Neural cell (in vitro differentiated cells): ENCODE measurements at regions not wholly inside any gene's neighbourhood (a gene's known extent, or its start where the extent isn't known, plus 50 kb on each side); places are given as distances from the start of the nearest gene placed in this dataset.
"Not testable (repeated sequence)": the region's sequence is repeated elsewhere in the genome, so short reads cannot be mapped to it uniquely, and the experiment has no call there.

ENCODE experiments used
- H2AFZ ChIP-seq: fragments of 200-600, 300-800 bp; sonication (generic), shearing (Covaris generic); 2 replicates; pipeline ENCODE4 v1.6.0; 2014; ENCODE audit warnings: low read depth, mild to moderate bottlenecking, antibody characterized with exemption, low read length, moderate library complexity
- H3F3A ChIP-seq: fragments of 200-600 bp; shearing (Covaris generic); 2 replicates; pipeline ENCODE4 v1.6.1; 2016; ENCODE audit warnings: mild to moderate bottlenecking, moderate library complexity, mixed read lengths, antibody characterized with exemption, low read length; ENCODE audit not compliant: insufficient read depth, poor library complexity, severe bottlenecking
- H3K27ac ChIP-seq: fragments of 200-600, 300-800 bp; sonication (generic), shearing (Covaris generic); 2 replicates; pipeline ENCODE4 v1.5.1; 2014; ENCODE audit warnings: mild to moderate bottlenecking, low read length, moderate library complexity
- H3K27me3 ChIP-seq: fragments of 300-800, 200-600 bp; sonication (generic), shearing (Covaris generic); 2 replicates; pipeline ENCODE4 v1.6.0; 2014; ENCODE audit warnings: mild to moderate bottlenecking, low read depth, low read length, moderate library complexity; ENCODE audit not compliant: insufficient read depth
- H3K36me3 ChIP-seq: fragments of 300-800, 200-600 bp; sonication (generic), shearing (Covaris generic); 2 replicates; pipeline ENCODE4 v1.5.1; 2014; ENCODE audit warnings: mild to moderate bottlenecking, antibody characterized with exemption, low read length, moderate library complexity; ENCODE audit not compliant: insufficient read depth
- H3K4me2 ChIP-seq: fragments of 300-800, 200-600 bp; sonication (generic), shearing (Covaris generic); 2 replicates; pipeline ENCODE4 v1.6.0; 2014; ENCODE audit warnings: mild to moderate bottlenecking, low read length
- H3K4me3 ChIP-seq: fragments of 300-800, 200-600 bp; sonication (generic), shearing (Covaris generic); 2 replicates; pipeline ENCODE4 v1.5.1; 2014; ENCODE audit warnings: mild to moderate bottlenecking, low read length, moderate library complexity
- H3K79me2 ChIP-seq: fragments of 200-600 bp; shearing (Covaris generic); replicated peaks from 2 replicates; pipeline ENCODE4 v1.6.0; 2014; ENCODE audit warnings: mild to moderate bottlenecking, low read length, moderate library complexity; ENCODE audit not compliant: insufficient read depth
- H3K9ac ChIP-seq: fragments of 300-800, 200-600 bp; sonication (generic), shearing (Covaris generic); 2 replicates; pipeline ENCODE4 v1.6.1; 2016; ENCODE audit warnings: mild to moderate bottlenecking, low read length, mixed read lengths
- H3K9me2 ChIP-seq: fragments of 200-600 bp; shearing (Covaris generic); 2 replicates; pipeline ENCODE4 v1.6.1; 2016; ENCODE audit warnings: mild to moderate bottlenecking, low read length, mixed read lengths; ENCODE audit not compliant: insufficient read depth
- H3K9me3 ChIP-seq: fragments of 200-600, 300-800 bp; sonication (generic), shearing (Covaris generic); 2 replicates; pipeline ENCODE4 v1.6.1; 2016; ENCODE audit warnings: mild to moderate bottlenecking, mixed run types, low read length, moderate library complexity, mixed read lengths
- H4K20me1 ChIP-seq: fragments of 200-600 bp; shearing (Covaris generic); 2 replicates; pipeline ENCODE4 v1.6.1; 2016; ENCODE audit warnings: mild to moderate bottlenecking, mixed run types; ENCODE audit not compliant: insufficient read depth
- EP300 ChIP-seq: fragments of 450-650 bp; conservative IDR thresholded peaks from 2 replicates; pipeline ENCODE4 v1.6.1; 2014; ENCODE audit warnings: antibody characterized with exemption, mild to moderate bottlenecking, moderate library complexity; ENCODE audit not compliant: poor library complexity, severe bottlenecking
- EZH2 ChIP-seq: fragments of 200-600, 300-800 bp; shearing (Covaris generic), sonication (generic); IDR thresholded peaks from 2 replicates; pipeline ENCODE4 v1.6.1; 2014; ENCODE audit warnings: antibody characterized with exemption, low read length, borderline replicate concordance, mild to moderate bottlenecking; ENCODE audit not compliant: insufficient read depth, poor library complexity, severe bottlenecking
- MXI1 ChIP-seq: fragments of 450-650 bp; conservative IDR thresholded peaks from 2 replicates; pipeline ENCODE4 v1.6.1; 2014; ENCODE audit warnings: antibody characterized with exemption, mild to moderate bottlenecking; ENCODE audit not compliant: poor library complexity, severe bottlenecking
- POLR2AphosphoS5 ChIP-seq: IDR thresholded peaks from 2 replicates; pipeline ENCODE4 v1.6.1; 2012
- RAD21 ChIP-seq: fragments of 450-650 bp; conservative IDR thresholded peaks from 2 replicates; pipeline ENCODE4 v1.6.1; 2014; ENCODE audit warnings: antibody characterized with exemption, mild to moderate bottlenecking, moderate library complexity
- SMC3 ChIP-seq: fragments of 450-650 bp; conservative IDR thresholded peaks from 2 replicates; pipeline ENCODE4 v1.6.1; 2014; ENCODE audit warnings: antibody characterized with exemption, mild to moderate bottlenecking, moderate library complexity; ENCODE audit not compliant: poor library complexity
- TAF1 ChIP-seq: IDR thresholded peaks from 2 replicates; pipeline ENCODE4 v1.6.1; 2012; ENCODE audit warnings: low read depth
- TF ChIP-seq, protein P1 (sequence below): fragments of 450-650 bp; IDR thresholded peaks from 2 replicates; pipeline ENCODE4 v1.5.1; 2014; ENCODE audit warnings: antibody characterized with exemption, mild to moderate bottlenecking, moderate library complexity; ENCODE audit not compliant: poor library complexity, severe bottlenecking
- TF ChIP-seq, protein P2 (sequence below): IDR thresholded peaks from 2 replicates; pipeline ENCODE4 v1.6.1; 2012; ENCODE audit warnings: borderline replicate concordance

DNA sequence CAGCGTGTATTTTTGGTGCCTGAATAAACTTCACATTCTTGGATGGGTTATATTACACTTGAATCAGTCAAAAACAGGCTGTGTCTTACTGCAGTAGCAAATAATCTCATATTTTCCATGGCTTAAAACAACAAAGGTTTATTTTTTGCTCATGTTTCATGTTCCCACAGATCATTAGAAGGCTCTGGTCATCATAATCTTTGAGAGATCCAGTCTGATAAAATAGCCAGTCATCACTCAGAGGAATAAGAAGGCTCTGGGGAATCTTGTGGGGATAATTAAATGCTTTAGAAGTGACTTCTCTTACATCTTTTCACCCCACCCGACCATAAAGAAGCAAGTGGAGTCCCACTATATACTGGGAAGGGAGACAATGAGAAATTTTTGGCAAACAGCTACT is 417.7 kb downstream of the PSAT1 start:
- H3K79me2 ChIP-seq, result no peaks in the 10 kb centered on the region
- H3K4me3 ChIP-seq, result no peak overlapping the region
- no peak overlapping the region for H3K9ac ChIP-seq
- TF ChIP-seq, protein P1, sequence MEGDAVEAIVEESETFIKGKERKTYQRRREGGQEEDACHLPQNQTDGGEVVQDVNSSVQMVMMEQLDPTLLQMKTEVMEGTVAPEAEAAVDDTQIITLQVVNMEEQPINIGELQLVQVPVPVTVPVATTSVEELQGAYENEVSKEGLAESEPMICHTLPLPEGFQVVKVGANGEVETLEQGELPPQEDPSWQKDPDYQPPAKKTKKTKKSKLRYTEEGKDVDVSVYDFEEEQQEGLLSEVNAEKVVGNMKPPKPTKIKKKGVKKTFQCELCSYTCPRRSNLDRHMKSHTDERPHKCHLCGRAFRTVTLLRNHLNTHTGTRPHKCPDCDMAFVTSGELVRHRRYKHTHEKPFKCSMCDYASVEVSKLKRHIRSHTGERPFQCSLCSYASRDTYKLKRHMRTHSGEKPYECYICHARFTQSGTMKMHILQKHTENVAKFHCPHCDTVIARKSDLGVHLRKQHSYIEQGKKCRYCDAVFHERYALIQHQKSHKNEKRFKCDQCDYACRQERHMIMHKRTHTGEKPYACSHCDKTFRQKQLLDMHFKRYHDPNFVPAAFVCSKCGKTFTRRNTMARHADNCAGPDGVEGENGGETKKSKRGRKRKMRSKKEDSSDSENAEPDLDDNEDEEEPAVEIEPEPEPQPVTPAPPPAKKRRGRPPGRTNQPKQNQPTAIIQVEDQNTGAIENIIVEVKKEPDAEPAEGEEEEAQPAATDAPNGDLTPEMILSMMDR, result no peak
- TF ChIP-seq MXI1, result no peak
- no peaks in the 10 kb centered on the region for H3K9me3 ChIP-seq
- H3K4me2 ChIP-seq, result no peak overlapping the region
- H4K20me1 ChIP-seq, result no peaks in the 10 kb centered on the region
- H2AFZ ChIP-seq, result no peak overlapping the region
- no peaks in the 10 kb centered on the region for H3K9me2 ChIP-seq
- no peaks in the 10 kb centered on the region for H3K36me3 ChIP-seq
- H3K27ac ChIP-seq, result no peak overlapping the region
- H3K27me3 ChIP-seq, result no peaks in the 10 kb centered on the region
- H3F3A ChIP-seq, result no peaks in the 10 kb centered on the region

DNA sequence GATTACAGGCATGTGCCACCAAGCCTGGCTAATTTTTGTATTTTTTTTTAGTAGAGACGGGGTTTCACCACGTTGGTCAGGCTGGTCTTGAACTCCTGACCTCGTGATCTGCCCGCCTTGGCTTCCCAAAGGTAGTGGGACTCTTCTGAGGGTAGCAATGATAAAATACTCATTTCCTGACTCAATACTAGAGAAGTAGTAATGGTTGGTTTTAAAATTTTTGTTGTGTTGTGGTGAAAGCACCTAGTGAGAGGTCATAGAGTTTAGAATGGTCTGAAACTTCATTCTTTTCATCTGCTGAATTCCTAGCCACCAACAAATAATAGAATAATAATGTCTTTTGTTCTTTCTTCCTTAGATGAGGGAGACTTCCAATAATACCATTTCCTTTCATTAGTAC is 422.1 kb downstream of the PSAT1 start:
- not testable (repeated sequence) for H3K79me2 ChIP-seq, H2AFZ ChIP-seq, H3K9me3 ChIP-seq, H3K4me3 ChIP-seq, H3F3A ChIP-seq, H3K4me2 ChIP-seq, H3K36me3 ChIP-seq, H4K20me1 ChIP-seq, H3K9ac ChIP-seq, H3K27ac ChIP-seq, H3K9me2 ChIP-seq, H3K27me3 ChIP-seq

DNA sequence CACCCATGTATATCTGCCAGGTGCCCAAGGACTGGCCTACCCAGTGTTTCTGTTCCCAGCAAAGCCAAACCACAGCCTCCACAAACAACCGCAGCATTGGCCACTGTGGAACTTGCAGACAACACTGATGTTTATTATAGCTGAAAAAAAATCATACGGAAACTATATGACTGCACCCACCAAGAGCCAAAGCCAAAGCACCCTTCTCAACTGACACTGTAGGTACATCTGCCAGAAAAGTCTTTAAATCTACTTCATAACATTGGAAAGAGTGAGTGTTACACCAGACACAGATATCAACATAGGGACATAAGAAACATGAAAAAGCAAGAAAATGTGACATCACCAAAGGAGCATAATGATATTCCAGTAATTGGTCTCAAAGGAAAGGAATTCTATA is 428.0 kb downstream of the PSAT1 start:
- H2AFZ ChIP-seq, result no peak overlapping the region

More for the DNA sequence above, 428.0 kb downstream of the PSAT1 start:
- Histone ChIP-seq H3K27me3 (no peaks in the 10 kb centered on the region), H3K4me3 (no peak overlapping the region), H3K79me2 (no peaks in the 10 kb centered on the region), H3K9ac (no peak overlapping the region), H3K4me2 (no peak overlapping the region), H3K9me3 (peaks cover 9% of the 10 kb centered on the region), H3F3A (no peaks in the 10 kb centered on the region), H3K9me2 (no peaks in the 10 kb centered on the region), H3K27ac (no peak overlapping the region), H3K36me3 (no peaks in the 10 kb centered on the region), H4K20me1 (no peaks in the 10 kb centered on the region)
- TF ChIP-seq, protein P1, result no peak
- no peak for TF ChIP-seq EP300
- no peak for TF ChIP-seq RAD21
- TF ChIP-seq MXI1, result no peak
- TF ChIP-seq SMC3, result no peak
- TF ChIP-seq EZH2, result no peak
- TF ChIP-seq, protein P2, sequence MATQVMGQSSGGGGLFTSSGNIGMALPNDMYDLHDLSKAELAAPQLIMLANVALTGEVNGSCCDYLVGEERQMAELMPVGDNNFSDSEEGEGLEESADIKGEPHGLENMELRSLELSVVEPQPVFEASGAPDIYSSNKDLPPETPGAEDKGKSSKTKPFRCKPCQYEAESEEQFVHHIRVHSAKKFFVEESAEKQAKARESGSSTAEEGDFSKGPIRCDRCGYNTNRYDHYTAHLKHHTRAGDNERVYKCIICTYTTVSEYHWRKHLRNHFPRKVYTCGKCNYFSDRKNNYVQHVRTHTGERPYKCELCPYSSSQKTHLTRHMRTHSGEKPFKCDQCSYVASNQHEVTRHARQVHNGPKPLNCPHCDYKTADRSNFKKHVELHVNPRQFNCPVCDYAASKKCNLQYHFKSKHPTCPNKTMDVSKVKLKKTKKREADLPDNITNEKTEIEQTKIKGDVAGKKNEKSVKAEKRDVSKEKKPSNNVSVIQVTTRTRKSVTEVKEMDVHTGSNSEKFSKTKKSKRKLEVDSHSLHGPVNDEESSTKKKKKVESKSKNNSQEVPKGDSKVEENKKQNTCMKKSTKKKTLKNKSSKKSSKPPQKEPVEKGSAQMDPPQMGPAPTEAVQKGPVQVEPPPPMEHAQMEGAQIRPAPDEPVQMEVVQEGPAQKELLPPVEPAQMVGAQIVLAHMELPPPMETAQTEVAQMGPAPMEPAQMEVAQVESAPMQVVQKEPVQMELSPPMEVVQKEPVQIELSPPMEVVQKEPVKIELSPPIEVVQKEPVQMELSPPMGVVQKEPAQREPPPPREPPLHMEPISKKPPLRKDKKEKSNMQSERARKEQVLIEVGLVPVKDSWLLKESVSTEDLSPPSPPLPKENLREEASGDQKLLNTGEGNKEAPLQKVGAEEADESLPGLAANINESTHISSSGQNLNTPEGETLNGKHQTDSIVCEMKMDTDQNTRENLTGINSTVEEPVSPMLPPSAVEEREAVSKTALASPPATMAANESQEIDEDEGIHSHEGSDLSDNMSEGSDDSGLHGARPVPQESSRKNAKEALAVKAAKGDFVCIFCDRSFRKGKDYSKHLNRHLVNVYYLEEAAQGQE, result no peak
- no peak for TF ChIP-seq POLR2AphosphoS5
- TF ChIP-seq TAF1, result no peak
